ENCODE measurements at regions not wholly inside any gene's neighbourhood (a gene's known extent, or its start where the extent isn't known, plus 50 kb on each side); places are given as distances from the start of the nearest gene placed in this dataset.

DNA sequence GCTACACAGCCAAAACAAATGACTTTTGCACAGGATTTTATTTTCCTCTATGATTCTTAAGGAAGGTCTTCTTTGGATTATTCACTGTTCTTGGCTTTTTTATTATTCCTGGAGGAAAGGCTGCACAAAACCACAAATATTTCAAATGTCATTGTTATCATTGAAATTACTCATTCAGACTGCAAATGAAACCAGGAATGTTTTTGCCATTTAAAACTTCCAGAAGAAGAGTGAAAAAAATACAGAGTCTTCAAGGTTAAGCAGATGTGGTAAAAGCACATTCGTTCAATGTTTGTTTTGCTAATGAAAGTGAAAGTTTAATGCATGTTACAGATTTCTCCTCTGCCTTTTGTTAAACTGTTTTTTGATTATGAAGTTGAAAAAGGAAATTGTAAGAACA is 238.2 kb downstream of the TLE4 start:
- no peak for DNase-seq

DNA sequence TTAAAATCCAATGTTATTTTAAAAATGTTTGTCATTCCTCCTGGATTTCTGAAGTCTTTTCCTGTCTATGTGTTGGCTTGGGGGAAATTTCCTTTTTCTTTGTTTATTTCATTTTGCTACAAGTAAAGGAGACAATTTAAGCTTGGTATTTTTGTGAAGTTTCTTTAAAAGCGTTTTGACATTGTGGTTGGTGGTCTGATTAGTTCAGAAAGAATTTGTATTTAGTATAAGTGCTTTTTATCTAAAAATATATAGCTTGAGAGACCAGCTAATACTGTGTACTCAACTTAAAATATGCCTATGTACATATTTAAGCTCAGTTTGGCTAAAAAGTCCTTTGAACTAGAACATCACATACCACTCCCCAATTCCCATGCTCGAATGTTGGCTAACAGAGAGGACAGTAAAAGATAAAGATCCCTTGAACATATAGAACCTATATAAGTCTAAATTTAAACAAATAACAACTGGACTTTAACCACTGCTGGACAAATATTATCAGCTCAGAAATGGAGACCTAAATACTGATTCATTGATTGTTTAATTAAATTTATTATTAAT is 237.6 kb downstream of the TLE4 start:
- DNase-seq = no peak

DNA sequence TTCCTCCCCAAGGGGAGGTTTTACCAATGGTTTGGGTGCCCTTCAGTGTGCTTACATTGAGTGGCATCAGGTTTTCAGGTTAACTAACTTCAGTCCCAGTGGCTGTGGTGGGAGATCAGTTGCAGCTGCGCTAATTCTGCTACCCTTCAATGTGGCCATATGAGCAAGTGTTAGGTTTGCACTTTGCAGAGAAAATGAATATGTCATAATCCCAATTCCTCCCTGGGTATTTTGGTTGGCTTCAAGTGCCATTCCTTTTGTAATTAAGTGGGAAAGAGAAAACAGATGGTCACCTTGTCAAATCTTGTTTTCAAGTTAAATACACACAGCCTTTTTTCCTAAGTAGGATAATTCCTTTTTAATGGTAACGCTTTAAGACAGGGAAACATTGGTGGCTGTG is 236.2 kb downstream of the TLE4 start:
- no peak for DNase-seq

DNA sequence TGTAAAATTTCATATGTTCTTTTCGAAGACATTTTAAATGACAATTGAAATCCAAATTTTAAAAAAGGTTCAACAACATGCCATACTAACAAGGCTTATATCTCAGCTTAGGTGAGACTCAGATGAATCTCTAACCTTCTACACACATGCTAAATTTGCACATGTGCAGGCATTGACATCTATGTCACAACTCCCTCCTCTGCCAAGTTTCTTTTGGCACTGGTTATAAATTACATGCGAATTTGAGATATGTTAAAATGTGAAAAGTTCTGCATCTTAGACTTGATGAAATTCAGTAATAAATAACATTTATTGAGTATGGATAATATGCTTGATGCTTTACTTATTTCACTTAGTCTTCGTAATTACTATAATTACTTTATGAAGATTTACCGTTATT is 234.3 kb downstream of the TLE4 start:
- no peak for DNase-seq

DNA sequence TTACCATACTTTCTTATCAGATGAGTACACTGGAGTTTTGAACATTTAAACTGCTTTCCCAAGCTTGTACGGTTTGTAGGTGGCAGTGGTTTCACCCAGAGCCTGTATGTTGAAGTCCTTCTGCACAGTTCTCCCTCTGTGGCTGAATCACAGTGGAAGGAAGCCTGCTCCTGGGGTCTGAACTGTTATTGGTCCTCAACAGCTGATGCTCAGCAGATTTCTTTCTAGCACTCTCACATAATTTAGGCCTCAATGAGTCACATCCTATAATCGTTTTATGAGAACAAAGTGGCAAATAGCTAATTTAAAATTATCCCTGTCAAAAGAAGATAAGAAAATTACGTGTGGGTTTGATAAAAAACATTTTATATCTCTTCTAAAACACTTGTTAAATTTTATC is 229.7 kb downstream of the TLE4 start:
- DNase-seq = no peak

DNA sequence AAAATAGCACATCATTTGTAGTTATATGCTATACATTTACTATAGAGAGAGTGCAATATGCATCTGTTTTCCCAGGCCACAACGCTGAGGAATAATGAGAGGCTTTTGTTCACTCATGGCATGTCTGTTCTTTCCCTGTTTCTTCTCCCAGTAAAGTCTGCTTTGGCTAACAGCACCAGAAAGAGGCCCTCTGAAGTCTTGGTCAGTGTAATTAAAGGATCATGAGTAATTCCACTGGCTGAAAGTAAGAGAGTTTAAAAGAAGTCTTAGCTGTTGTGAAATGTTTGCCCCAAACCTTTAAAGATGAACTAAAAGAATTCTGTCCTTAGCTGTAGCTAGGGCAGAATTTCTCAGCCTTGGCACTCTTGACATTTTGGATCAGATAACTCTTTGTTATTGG is 228.8 kb downstream of the TLE4 start:
- DNase-seq = no peak

DNA sequence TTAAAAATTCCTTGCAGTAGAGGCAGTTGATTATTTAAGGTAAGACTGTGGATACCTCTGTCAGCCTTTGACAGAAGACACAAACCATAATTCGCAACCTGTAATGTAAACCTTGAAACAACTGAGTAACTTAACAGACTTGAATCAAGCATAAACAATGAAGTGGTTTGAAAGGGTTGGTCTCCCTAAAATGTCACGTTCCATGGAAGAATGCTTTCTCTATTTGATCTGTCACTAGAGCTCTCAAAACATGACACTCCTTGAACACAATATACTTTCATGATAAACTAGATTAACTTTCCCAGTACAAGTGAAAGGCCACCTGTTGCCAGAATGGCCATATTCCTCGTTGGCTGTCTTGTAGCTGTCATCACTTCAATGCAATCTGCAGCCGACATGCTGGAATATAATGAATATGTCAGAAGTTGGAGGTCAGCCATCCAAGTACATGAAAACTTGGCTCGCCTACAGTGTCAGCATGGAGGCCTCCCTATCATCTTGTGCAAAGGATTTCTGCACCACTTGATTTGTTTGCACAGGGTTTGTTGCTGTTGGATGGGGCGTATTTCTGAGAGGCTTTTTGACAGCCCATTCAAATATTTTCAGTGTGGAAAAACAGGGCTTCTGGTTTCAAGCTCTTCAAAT is 228.0 kb downstream of the TLE4 start:
- DNase-seq = no peak

DNA sequence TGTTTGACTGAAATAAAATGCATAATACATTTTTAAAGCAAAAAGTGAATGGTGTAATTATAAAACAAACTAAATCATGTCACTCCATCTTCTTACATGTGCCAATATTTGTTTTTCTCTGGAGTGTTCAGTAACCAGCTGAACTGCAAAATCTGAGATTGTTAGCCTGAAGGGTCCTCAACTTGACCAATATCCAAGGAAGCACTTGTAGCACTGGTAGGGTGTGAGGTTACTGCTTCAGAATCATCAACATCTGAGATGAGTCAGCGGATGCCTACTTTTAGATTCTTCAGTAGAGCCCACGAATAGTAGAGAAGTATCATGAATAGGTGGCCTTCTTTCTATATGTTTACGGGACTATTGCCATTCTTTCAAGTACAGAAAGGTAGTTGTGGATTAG is 226.7 kb downstream of the TLE4 start:
- DNase-seq = no peak

DNA sequence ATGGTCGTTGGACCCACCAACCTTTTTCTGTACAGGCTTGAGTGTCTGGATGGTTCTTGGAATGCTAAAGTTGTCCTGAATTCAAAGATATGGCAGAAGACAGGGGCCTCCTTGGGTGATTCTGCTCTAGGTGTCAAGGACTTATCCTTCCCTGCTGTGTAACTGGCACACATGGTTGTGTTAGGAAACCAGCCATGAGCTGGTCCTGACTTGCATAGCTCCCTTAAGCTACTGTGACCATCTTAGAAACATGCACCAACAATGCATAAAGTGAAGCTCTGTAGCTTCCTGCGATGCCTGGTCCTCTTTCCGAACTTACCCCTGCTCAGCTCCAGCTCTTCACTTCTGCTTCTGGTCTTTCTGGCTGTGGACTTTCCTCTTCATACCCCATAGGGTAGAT is 224.6 kb downstream of the TLE4 start:
- no peak for DNase-seq

DNA sequence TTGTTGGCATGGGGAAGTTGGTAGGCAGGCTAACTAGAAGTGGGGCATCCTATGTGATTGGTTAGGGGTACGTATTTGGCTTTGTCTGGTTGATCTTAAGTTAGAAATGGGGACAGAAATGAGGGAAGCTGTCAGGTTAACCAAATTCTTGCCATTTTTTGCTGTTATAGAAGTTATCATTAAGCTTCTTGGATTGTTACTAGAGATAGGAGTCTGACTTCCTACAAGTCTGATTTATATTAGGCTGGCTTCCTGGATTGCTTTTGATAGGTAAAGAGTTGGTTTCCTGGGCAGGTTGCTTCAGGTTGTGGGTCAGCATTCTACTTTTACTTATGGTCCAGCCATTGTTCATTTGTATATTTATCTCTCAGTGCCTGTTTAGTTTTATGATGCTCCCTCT is 216.9 kb downstream of the TLE4 start:
- no peak for DNase-seq

DNA sequence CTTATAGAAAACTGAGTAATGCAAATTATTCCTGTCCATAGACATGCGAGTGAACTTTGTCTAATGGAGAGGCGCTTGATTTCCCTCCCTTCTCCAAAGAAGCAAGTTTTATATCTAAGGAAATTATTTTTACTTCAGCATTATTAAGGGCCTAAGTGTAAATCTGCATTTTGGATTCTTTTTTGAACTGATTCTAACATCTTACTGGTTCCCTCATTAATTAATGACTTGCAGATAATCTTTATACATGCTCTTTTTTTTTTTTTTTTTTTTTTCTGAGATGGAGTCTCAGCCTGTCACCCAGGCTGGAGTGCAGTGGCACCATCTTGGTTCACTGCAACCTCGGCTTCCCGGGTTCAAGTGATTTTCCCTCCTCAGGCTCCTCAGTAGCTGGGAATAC is 209.5 kb downstream of the TLE4 start:
- no peak for DNase-seq

DNA sequence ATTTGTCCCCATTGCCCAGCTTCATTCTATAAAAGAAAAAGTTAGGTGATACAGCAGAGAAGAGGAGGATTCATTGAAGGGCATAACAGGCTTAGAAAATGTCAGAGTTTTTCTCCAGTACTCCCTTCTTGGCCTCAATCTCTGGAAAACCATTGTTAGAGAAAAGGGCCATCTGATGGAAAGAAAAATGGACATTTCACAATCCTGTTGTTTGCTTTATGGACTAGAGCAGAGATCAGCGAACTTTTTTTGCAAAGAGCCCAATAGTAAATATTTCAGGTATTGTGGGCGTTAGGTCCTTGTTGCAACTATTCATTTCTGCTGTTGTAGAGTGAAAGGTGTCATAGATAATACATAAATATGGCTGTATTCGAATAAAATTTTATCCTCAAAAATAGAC is 208.8 kb downstream of the TLE4 start:
- DNase-seq = no peak

DNA sequence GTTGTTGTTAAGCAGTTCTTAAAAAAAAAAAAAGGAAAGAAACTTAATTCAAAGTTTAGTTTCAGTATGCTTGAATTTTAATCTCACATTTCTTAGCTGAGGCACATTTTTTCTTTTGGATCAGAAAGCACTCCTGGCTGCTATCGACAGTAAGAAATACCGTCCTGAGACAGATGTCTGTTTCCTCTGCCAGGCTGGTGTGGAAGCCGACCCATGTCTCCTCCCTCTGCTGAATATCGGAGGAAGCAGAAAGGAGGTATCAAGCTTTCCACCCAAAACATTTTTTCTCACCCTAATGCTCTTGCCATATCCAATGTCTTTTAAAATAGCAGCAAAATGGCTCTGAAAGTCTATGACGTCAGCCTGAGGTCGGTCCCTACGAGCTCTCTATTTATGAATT is 208.1 kb downstream of the TLE4 start:
- DNase-seq = no peak

DNA sequence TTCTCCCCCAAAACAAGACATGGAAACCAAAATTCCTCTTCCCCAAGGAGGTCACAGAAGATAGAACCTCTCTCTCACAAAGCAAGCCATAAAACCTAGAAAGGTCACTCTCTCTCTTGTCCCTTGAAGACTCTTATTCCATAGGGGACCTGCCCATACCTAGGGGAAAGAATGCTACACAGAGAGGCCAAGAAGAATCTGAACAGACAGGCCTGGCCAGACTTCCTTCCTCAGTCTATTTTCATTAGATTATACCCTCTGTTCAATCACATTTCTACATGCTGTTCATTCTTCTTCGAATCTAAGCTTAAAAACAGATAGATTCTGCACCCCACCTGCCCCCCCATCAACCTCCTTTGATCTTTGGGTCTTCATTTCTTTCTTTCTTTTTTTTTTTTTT is 206.8 kb downstream of the TLE4 start:
- DNase-seq = no peak

DNA sequence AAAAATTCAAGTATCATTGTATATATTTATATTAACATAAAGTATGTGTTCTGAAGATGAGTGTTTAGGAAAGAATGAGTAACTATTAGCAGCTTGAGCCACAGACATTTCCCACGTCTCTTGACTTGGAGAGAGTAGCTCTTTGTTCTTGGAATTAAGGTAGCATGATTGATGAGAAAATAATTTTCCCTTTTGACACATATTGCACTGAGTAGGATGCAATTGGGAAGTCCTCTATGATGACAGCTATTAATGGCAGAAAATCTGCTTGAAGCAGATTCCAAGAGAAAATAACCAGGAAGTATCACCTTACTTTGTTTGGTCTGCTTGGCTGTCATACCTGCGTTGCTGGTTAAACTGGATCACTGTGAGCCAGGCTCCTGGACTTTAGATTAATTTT is 204.8 kb downstream of the TLE4 start:
- no peak for DNase-seq
